HEK293 (cell line): ENCODE measurements at regions not wholly inside any gene's neighbourhood (a gene's known extent, or its start where the extent isn't known, plus 50 kb on each side); places are given as distances from the start of the nearest gene placed in this dataset.

Experiments used
- GLIS1 ChIP-seq: fragments of 450-650 bp; formaldehyde crosslinking; IDR thresholded peaks from 2 replicates; pipeline ENCODE4 v1.5.1; 2016; ENCODE audit warnings: missing biosample characterization, missing genetic modification characterization
- HIC1 ChIP-seq: fragments of 450-650 bp; formaldehyde crosslinking; IDR thresholded peaks from 2 replicates; pipeline ENCODE4 v1.5.1; 2016; ENCODE audit warnings: missing biosample characterization, missing genetic modification characterization
- PRDM4 ChIP-seq: fragments of 450-650 bp; formaldehyde crosslinking; IDR thresholded peaks from 2 replicates; pipeline ENCODE4 v1.5.1; 2017; ENCODE audit warnings: missing biosample characterization, missing genetic modification characterization
- TCF7L2 ChIP-seq: IDR thresholded peaks from 2 replicates; pipeline ENCODE4 v1.6.1; 2011; ENCODE audit warnings: low read depth, mild to moderate bottlenecking, inconsistent platforms, low read length, moderate library complexity, borderline replicate concordance
- ZBTB20 ChIP-seq: fragments of 450-650 bp; formaldehyde crosslinking; IDR thresholded peaks from 2 replicates; pipeline ENCODE4 v1.5.1; 2016; ENCODE audit warnings: missing biosample characterization, missing genetic modification characterization
- ZBTB26 ChIP-seq: fragments of 450-650 bp; formaldehyde crosslinking; optimal IDR thresholded peaks from 2 replicates; pipeline ENCODE3; 2016; ENCODE audit warnings: missing biosample characterization, mild to moderate bottlenecking, missing genetic modification characterization
- ZBTB6 ChIP-seq: fragments of 450-650 bp; formaldehyde crosslinking; IDR thresholded peaks from 2 replicates; pipeline ENCODE4 v1.5.1; 2017; ENCODE audit warnings: missing biosample characterization, missing genetic modification characterization
- ZBTB7A ChIP-seq: fragments of 450-650 bp; formaldehyde crosslinking; IDR thresholded peaks from 2 replicates; pipeline ENCODE4 v1.5.1; 2016; ENCODE audit warnings: low read depth, missing biosample characterization, missing genetic modification characterization
- ZNF274 ChIP-seq, 2 experiments: fragments of 200-500 bp in 1 of 2; fragments of 450-650 bp in 1 of 2; sonication (Bioruptor generic) in 1 of 2; formaldehyde crosslinking in 1 of 2; IDR thresholded peaks; 2 replicates each; pipeline versions ENCODE4 v1.5.1 to v1.6.1; 2014 to 2016; ENCODE audit warnings: borderline replicate concordance in 1 of 2, inconsistent platforms in 1 of 2, low read length in 1 of 2, missing biosample characterization in 1 of 2, missing genetic modification characterization in 1 of 2
- ZNF341 ChIP-seq: fragments of 450-650 bp; formaldehyde crosslinking; IDR thresholded peaks from 2 replicates; pipeline ENCODE4; 2016; ENCODE audit warnings: low read depth, missing biosample characterization, missing genetic modification characterization
- ZNF416 ChIP-seq: fragments of 450-650 bp; formaldehyde crosslinking; IDR thresholded peaks from 2 replicates; pipeline ENCODE4 v1.5.1; 2016; ENCODE audit warnings: missing biosample characterization, missing genetic modification characterization
- ZNF558 ChIP-seq: fragments of 450-650 bp; formaldehyde crosslinking; IDR thresholded peaks from 2 replicates; pipeline ENCODE4 v1.5.1; 2016; ENCODE audit warnings: missing biosample characterization, missing genetic modification characterization
- ZNF600 ChIP-seq: fragments of 450-650 bp; formaldehyde crosslinking; IDR thresholded peaks from 2 replicates; pipeline ENCODE4 v1.5.1; 2016; ENCODE audit warnings: missing biosample characterization, missing genetic modification characterization
- ZNF639 ChIP-seq: fragments of 450-650 bp; formaldehyde crosslinking; IDR thresholded peaks from 2 replicates; pipeline ENCODE4 v1.5.1; 2016; ENCODE audit warnings: missing biosample characterization, missing genetic modification characterization
- ZNF645 ChIP-seq: fragments of 450-650 bp; formaldehyde crosslinking; IDR thresholded peaks from 2 replicates; pipeline ENCODE4; 2016; ENCODE audit warnings: missing biosample characterization, missing genetic modification characterization
- ZNF664 ChIP-seq: fragments of 450-650 bp; formaldehyde crosslinking; IDR thresholded peaks from 2 replicates; pipeline ENCODE4 v1.5.1; 2016; ENCODE audit warnings: missing biosample characterization, missing genetic modification characterization
- ZNF677 ChIP-seq: fragments of 450-650 bp; IDR thresholded peaks from 2 replicates; pipeline ENCODE4 v1.5.0; 2018; ENCODE audit warnings: missing biosample characterization, mild to moderate bottlenecking, missing genetic modification characterization, moderate library complexity
- ZNF701 ChIP-seq: fragments of 450-650 bp; formaldehyde crosslinking; IDR thresholded peaks from 2 replicates; pipeline ENCODE4 v1.5.1; 2016; ENCODE audit warnings: missing biosample characterization, missing genetic modification characterization
- ZNF704 ChIP-seq: fragments of 450-650 bp; formaldehyde crosslinking; IDR thresholded peaks from 2 replicates; pipeline ENCODE4 v1.5.1; 2016; ENCODE audit warnings: missing biosample characterization, missing genetic modification characterization
- ZNF843 ChIP-seq: fragments of 450-650 bp; formaldehyde crosslinking; IDR thresholded peaks from 2 replicates; pipeline ENCODE4 v1.5.1; 2016; ENCODE audit warnings: missing biosample characterization, missing genetic modification characterization

GRCh38 chr4:154014407-154015321 is 225.8 kb upstream of the SFRP2 start (continued):
- TF ChIP-seq ZNF645 (no peak), ZNF677 (tag by site-specific recombination) (no peak), ZNF704 (tag by site-specific recombination) (no peak), ZNF639 (tag by site-specific recombination) (no peak), GLIS1 (tag by site-specific recombination) (no peak), HIC1 (no peak), TCF7L2 (no peak), ZNF341 (tag by site-specific recombination) (no peak), ZBTB7A (tag by site-specific recombination) (no peak), ZBTB6 (tag by site-specific recombination) (no peak), ZNF558 (tag by site-specific recombination) (no peak), ZNF664 (tag by site-specific recombination) (no peak), ZNF600 (no peak), ZNF843 (tag by site-specific recombination) (peak; percentile 63; the same call in 1 of the 2 replicates), PRDM4 (tag by site-specific recombination) (peak; percentile 57; the same call in 1 of the 2 replicates), ZNF701 (tag by site-specific recombination) (no peak), ZBTB20 (no peak), ZBTB26 (tag by site-specific recombination) (no peak), ZNF416 (tag by site-specific recombination) (no peak), ZNF274 (IDR thresholded peaks at IDR 0.05; ENCODE audit: low read length) (no peak), ZNF274 (tag by site-specific recombination; IDR thresholded peaks at IDR 0.05; ENCODE audit: borderline replicate concordance) (no peak)
